ENCODE measurements at regions not wholly inside any gene's neighbourhood (a gene's known extent, or its start where the extent isn't known, plus 50 kb on each side); places are given as distances from the start of the nearest gene placed in this dataset.

GRCh38 chr1:201690528-201690927 lies 138.4 kb upstream of the IPO9 start:
- DNase-seq, result no peak

GRCh38 chr1:201691716-201692554 lies 137.0 kb upstream of the IPO9 start:
- DNase-seq, result no peak

DNA sequence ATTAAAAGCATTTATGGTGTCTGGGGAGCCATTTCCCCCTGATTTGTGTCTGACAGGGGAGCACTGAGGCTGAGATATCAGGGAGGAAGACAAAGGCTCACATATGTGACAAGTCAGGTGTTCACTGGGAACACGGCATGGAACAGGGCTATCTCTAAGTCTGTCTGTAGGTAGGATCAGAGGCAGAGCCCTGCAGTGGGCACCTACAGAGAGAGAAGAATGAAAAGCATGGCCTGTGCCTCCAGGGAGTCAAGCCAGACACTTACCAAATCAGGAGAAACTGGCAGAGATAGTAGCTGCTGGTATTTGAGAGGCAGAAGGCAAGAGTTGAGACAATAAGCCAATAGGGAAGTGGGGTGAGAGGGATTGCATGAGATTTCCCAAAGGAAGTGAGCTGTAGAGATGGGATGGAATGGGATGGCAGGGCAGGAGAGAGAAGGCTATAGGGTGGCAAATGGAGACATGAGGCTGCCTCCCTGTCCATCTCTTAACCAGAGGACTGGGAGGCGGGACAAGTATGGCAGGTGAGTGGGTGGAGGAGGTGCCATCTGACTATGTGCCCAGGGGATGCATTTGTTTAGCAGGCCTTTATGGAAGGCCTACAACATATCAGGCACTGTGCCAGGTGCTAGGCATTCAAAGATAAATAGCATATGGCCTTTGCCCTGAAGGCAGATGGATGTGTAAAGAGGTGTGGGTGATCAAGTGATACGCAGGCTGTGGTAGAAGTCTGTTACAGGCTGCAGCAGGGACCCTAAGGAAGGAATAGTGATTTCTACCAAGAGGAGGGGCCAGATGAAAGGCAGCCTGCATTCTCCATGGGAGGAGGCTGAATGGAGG lies 136.2 kb upstream of the IPO9 start:
- DNase-seq, result no peak

DNA sequence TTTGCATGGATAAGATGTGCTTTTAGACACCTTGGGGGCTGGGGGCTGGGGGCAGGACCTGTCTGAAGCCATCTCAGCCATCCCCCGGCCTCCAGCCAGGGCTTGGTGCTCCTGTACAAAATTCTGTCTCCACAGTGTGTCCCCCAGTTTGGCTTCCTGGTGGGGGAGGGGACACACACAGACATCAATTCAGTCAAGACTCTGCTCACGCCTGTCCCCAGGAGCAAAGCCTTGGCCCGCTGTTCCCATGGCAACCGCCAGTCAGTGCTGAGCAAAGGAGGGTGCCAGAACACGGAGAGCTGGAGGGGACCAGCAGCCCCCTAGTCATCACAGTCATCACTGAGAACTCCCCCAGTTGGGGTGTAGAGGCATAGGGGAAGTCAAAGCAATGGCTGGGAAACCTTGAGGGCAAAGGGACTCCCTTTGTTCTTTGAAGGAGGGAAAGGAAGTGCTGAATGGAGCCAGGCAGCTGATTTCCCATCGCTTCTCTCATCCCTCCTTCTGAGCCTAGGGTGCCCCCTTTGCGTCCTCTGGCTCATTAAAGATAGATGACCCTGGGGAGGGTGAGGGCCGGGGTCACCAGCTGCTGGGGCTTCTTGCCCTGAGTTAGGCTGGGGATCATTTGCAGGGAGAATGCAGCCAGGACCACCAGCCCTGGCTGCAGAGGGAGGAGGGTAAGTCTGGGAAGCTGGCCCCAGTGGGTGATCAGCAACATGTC lies 134.9 kb upstream of the IPO9 start:
- DNase-seq, result no peak

DNA sequence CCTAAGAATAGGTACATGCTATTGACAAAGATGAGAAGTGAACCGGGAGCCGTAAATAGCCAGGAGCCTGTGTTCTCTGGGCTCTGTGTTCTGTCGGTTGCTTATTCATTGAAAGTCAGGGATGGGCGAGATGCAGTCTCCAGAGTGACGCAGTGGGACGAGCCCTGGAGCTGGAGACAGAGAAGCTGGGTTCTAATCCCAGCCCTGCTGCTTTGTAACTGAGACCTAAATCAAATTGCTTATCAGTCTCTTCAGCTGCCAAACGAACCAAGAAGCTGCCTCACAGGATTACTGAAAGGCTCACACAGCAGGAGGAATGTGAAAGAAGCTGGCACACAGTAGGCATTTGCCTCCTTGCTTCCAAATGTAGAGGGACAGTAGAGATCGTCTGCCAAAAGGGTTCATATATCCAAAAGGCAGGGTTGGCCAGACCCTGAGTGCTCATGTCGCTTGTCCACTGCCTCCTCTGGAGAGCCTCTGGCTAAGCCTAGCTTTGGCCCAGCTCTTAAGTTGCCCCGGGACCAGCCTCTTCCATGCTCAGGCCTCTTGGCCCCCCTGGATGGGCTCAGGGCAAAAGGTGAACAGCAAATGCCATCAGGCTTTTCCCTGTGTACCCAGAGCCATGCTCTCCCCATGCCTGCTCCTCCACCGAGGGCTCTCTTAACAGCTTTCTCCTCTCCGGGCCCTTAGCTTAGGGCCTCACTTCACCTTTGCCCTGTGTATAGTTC lies 134.2 kb upstream of the IPO9 start:
- DNase-seq, result no peak

GRCh38 chr1:201695607-201696006 lies 133.3 kb upstream of the IPO9 start:
- no peak for DNase-seq

DNA sequence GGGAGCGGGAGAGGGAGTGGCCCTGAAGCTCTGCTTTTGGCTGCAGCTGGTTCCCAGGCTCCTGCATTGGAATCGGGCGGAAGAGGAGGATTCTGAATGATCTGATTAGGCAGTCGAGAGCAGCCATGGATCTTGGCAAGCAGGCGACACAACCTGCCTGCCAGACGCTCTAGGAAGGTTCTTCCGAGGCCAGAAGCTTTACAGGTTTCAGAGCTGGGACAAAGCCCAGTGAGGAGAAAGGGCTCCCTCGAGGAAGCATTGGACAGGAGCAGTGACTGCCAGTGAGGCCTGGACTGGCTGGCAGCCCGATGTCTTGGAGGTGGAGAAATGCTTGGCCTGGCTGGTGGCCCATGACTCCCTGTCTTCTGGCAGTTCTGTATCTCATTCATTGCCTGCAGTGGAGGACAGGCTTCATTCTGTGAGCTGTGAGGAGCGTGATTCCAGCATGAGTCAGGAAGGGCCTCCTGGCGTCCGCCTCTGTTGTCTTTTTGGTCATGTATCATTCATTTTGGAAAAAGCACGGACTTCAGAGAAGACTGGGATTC lies 132.7 kb upstream of the IPO9 start:
- DNase-seq, result no peak

- DNase-seq, result no peak
Observed at GRCh38 chr1:201697174-201697573, 131.8 kb upstream of the IPO9 start.

GRCh38 chr1:201701831-201702230 lies 127.1 kb upstream of the IPO9 start:
- DNase-seq, result no peak

DNA sequence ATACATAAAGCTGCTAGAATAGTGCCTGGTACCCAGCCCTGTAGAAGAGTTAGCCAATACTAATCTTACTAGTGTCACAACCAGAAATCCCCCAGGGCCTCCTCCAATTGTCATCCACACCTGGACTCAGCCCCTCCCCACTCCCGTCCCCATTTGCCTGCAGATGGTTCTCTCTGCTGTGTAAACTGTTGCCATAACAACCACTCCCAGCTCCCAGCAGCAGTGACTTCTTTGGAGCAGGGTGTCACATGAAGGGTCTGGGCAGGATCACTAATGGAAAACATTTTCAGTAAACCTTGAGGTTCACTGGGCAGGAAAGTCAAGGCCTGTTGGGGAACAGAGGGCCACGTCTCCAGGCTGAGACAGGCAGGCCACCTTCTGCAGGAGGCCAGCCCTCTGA lies 126.0 kb upstream of the IPO9 start:
- DNase-seq, result peak; percentile 42

DNA sequence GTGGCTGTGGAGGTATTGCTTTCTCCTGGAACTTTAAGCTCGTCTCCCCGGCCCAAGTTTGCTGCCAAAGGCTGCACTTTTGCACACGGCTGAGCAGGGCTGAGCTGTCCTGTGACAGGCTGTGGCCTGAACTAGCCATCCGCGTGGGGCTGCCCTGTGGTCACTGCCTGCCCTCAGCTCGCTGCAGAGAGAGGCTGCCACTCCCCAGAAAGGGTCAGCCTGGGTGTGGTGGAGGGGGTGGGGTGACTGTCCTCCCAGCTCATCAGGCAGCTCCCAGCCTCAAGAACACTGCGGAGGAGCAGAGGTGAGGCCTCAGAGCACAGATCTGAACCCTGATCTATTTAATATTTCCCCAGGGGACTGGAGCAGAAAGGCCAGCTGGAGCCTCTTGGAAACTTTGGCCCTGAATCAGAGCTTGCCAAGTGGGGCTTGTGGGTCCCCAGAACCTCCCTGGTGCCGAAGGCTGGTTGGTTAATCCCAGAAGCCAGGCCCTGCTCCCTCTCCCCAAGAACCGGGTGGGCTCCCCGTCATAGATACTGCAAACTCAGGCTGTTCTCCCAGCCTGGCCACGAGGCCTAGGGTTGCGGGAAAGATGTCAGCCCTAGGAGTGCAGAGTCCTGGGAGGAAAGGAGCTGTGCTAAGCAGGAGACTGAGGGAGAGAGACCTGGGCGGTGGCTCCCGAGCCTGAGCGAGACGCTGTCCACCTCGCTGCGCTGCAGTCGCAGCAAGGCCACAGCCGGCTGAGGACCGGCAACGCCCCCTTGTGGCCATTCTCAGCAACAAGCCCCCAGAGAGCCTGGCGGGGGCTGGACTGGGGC lies 125.1 kb upstream of the IPO9 start:
- peak; percentile 57 for DNase-seq

- no peak for DNase-seq
Observed at GRCh38 chr1:201704439-201704792, 124.5 kb upstream of the IPO9 start.

DNA sequence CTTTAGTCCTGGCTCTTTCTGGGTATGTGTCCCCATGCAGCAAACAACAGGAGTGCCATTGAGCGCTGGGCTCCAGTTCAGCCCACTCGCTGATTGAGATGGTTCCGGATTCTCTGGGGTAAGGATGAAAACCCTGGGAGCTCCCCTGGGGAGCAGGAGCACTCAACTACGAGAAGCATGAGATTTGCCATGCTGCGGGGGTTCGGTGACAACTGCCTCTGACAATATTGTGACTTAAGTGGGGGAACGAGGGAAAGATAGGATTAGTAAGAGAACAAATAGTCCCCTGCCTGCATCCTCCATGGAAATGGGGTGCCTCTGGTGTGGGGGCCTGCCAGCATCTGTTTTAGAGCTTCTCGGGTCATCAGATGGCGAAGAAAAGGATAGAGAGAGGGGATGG lies 123.6 kb upstream of the IPO9 start:
- no peak for DNase-seq

DNA sequence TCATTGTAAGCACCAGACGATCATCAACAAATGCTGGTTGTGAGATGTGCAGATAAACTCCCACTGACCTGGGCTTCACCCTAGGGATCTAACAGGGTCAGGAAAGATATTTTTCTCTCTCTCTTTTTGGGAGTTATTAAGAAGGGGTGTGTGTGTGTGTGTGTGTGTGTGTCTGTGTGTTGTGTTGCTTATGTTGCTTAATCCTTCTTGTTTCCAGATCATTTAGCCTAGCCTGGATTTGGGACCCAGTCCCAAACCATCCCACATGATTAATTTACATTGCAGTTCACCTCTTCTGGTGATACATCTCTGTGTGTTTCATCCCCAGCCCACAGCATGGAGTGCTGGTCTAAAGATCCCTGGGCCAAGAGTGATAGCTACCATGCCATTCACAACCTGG lies 122.8 kb upstream of the IPO9 start:
- no peak for DNase-seq

- DNase-seq, result no peak
Observed at GRCh38 chr1:201707027-201707426, 121.9 kb upstream of the IPO9 start.

- peak; percentile 78 for DNase-seq
Observed at GRCh38 chr1:201707656-201708055, 121.3 kb upstream of the IPO9 start.

DNA sequence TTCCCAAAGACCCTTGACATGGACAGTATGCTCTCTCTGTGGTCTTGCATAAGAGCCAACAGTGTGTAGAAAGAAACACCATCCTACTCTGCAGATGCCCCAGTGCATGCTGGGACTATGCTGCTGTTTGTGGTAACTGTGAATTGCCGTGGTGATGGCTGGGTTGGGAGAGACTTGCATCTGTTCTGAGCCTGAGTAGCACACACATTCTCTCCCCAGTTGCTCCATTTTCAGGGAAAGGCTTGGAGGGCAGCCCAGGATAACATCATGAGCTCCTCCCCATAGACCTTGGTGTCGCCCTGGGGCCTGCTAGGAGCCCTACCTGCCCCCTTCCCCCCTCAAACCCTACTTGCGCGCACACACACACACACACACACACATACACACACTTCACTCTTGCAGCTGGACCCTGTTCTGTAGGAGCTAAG lies 120.9 kb upstream of the IPO9 start:
- DNase-seq, result peak; percentile 57

- no peak for DNase-seq
Observed at GRCh38 chr1:201708691-201709090, 120.3 kb upstream of the IPO9 start.

- no peak for DNase-seq
Observed at GRCh38 chr1:201709564-201710295, 119.2 kb upstream of the IPO9 start.

GRCh38 chr1:201710632-201711597 lies 118.0 kb upstream of the IPO9 start:
- no peak for DNase-seq
